HepG2 (cell line): ENCODE measurements at regions not wholly inside any gene's neighbourhood (a gene's known extent, or its start where the extent isn't known, plus 50 kb on each side); places are given as distances from the start of the nearest gene placed in this dataset.

Experiments
- AGO1 ChIP-seq: fragments of 200-400 bp; formaldehyde crosslinking; IDR thresholded peaks from 2 replicates; pipeline ENCODE4 v1.6.1; 2017; ENCODE audit warnings: mild to moderate bottlenecking, low read depth, low read length, moderate library complexity; ENCODE audit not compliant: poor library complexity, severe bottlenecking
- ASH2L ChIP-seq: fragments of 300-600, 200-600 bp; sonication (generic); IDR thresholded peaks from 2 replicates; pipeline ENCODE4 v1.7.0; 2017; ENCODE audit warnings: low read depth, mild to moderate bottlenecking, moderate library complexity, mixed read lengths, low read length; ENCODE audit not compliant: insufficient read length
- CBFB ChIP-seq: sonication (generic); formaldehyde crosslinking; IDR thresholded peaks from 2 replicates; pipeline ENCODE4 v1.4.0; 2020; ENCODE audit warnings: missing genetic modification reagents
- CC2D1A ChIP-seq: sonication (generic); formaldehyde crosslinking; IDR thresholded peaks from 2 replicates; pipeline ENCODE4 v1.8.1; 2023; ENCODE audit warnings: mild to moderate bottlenecking, missing genetic modification reagents
- E2F5 ChIP-seq: sonication (generic); formaldehyde crosslinking; conservative IDR thresholded peaks from 2 replicates; pipeline ENCODE4 v1.4.0; 2020; ENCODE audit warnings: missing genetic modification reagents
- HNF1B ChIP-seq: sonication (generic); formaldehyde crosslinking; IDR thresholded peaks from 2 replicates; pipeline ENCODE4 v1.5.1; 2020; ENCODE audit warnings: mild to moderate bottlenecking, moderate library complexity, missing genetic modification reagents
- IRF1 ChIP-seq: sonication (generic); formaldehyde crosslinking; IDR thresholded peaks from 2 replicates; pipeline ENCODE4 v1.4.0; 2020; ENCODE audit warnings: low read depth, mild to moderate bottlenecking, missing genetic modification reagents
- MEIS2 ChIP-seq: sonication (generic); formaldehyde crosslinking; IDR thresholded peaks from 2 replicates; pipeline ENCODE4 v1.9.0; 2021; ENCODE audit warnings: mild to moderate bottlenecking, missing genetic modification reagents
- NBN ChIP-seq: fragments of 450-650 bp; conservative IDR thresholded peaks from 2 replicates; pipeline ENCODE4 v1.6.1; 2017
- PAWR ChIP-seq: sonication (generic); formaldehyde crosslinking; IDR thresholded peaks from 2 replicates; pipeline ENCODE4 v1.4.0; 2020; ENCODE audit warnings: missing genetic modification reagents, mild to moderate bottlenecking, borderline replicate concordance
- PLRG1 ChIP-seq: fragments of 450-650 bp; conservative IDR thresholded peaks from 2 replicates; pipeline ENCODE4 v1.6.1; 2016
- SRY ChIP-seq: sonication (generic); formaldehyde crosslinking; IDR thresholded peaks from 2 replicates; pipeline ENCODE4 v1.8.0; 2022; ENCODE audit warnings: mild to moderate bottlenecking, missing genetic modification reagents
- TCF7L2 ChIP-seq: IDR thresholded peaks from 2 replicates; pipeline ENCODE4 v1.6.1; 2011; ENCODE audit warnings: mild to moderate bottlenecking, low read depth, low read length, moderate library complexity
- TGIF2 ChIP-seq: IDR thresholded peaks from 2 replicates; pipeline ENCODE4 v1.6.1; 2016; ENCODE audit warnings: control low read depth, missing compliant biosample characterization
- ZBTB8A ChIP-seq: sonication (generic); formaldehyde crosslinking; IDR thresholded peaks from 2 replicates; pipeline ENCODE4 v1.4.0; 2020; ENCODE audit warnings: mild to moderate bottlenecking, low read depth, missing genetic modification reagents, borderline replicate concordance
- ZNF138 ChIP-seq: sonication (generic); formaldehyde crosslinking; IDR thresholded peaks from 2 replicates; pipeline ENCODE4 v1.5.0; 2020; ENCODE audit warnings: mild to moderate bottlenecking, low read depth, missing genetic modification reagents
- ZNF333 ChIP-seq: sonication (generic); formaldehyde crosslinking; IDR thresholded peaks from 2 replicates; pipeline ENCODE4 v1.4.0; 2020; ENCODE audit warnings: mild to moderate bottlenecking, missing genetic modification reagents, borderline replicate concordance
- ZNF343 ChIP-seq: sonication (generic); formaldehyde crosslinking; IDR thresholded peaks from 2 replicates; pipeline ENCODE4 v1.4.0; 2020; ENCODE audit warnings: mild to moderate bottlenecking, missing genetic modification reagents
- ZNF543 ChIP-seq: sonication (generic); formaldehyde crosslinking; IDR thresholded peaks from 2 replicates; pipeline ENCODE4 v1.4.0; 2020; ENCODE audit warnings: mild to moderate bottlenecking, missing genetic modification reagents
- ZNF546 ChIP-seq: sonication (generic); formaldehyde crosslinking; conservative IDR thresholded peaks from 2 replicates; pipeline ENCODE4 v1.8.1; 2023; ENCODE audit warnings: mild to moderate bottlenecking, missing genetic modification reagents
- ZNF558 ChIP-seq: sonication (generic); formaldehyde crosslinking; IDR thresholded peaks from 2 replicates; pipeline ENCODE4 v1.9.0; 2022; ENCODE audit warnings: mild to moderate bottlenecking, missing genetic modification reagents, borderline replicate concordance
- TF ChIP-seq, protein P1 (sequence below): sonication (generic); formaldehyde crosslinking; IDR thresholded peaks from 2 replicates; pipeline ENCODE4 v1.5.0; 2020; ENCODE audit warnings: mild to moderate bottlenecking, missing genetic modification reagents
- TF ChIP-seq, protein P2 (sequence below): sonication (generic); formaldehyde crosslinking; IDR thresholded peaks from 2 replicates; pipeline ENCODE4 v1.9.0; 2021; ENCODE audit warnings: missing genetic modification reagents, mild to moderate bottlenecking, borderline replicate concordance
- TF ChIP-seq, protein P3 (sequence below): sonication (generic); formaldehyde crosslinking; IDR thresholded peaks from 2 replicates; pipeline ENCODE4 v1.5.0; 2020; ENCODE audit warnings: mild to moderate bottlenecking, missing genetic modification reagents

- TF ChIP-seq, protein P1, sequence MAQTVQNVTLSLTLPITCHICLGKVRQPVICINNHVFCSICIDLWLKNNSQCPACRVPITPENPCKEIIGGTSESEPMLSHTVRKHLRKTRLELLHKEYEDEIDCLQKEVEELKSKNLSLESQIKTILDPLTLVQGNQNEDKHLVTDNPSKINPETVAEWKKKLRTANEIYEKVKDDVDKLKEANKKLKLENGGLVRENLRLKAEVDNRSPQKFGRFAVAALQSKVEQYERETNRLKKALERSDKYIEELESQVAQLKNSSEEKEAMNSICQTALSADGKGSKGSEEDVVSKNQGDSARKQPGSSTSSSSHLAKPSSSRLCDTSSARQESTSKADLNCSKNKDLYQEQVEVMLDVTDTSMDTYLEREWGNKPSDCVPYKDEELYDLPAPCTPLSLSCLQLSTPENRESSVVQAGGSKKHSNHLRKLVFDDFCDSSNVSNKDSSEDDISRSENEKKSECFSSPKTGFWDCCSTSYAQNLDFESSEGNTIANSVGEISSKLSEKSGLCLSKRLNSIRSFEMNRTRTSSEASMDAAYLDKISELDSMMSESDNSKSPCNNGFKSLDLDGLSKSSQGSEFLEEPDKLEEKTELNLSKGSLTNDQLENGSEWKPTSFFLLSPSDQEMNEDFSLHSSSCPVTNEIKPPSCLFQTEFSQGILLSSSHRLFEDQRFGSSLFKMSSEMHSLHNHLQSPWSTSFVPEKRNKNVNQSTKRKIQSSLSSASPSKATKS (CRISPR knock-in tag) = no peak
- TF ChIP-seq IRF1 (CRISPR knock-in tag) (no peak), ZNF558 (CRISPR knock-in tag) (no peak), ZNF546 (no peak), TCF7L2 (no peak), CBFB (CRISPR knock-in tag) (no peak), HNF1B (CRISPR knock-in tag) (peak; percentile 73; the same call in 1 of the 2 replicates), NBN (no peak), SRY (no peak), ZNF138 (CRISPR knock-in tag) (no peak), ASH2L (no peak), ZNF333 (CRISPR knock-in tag) (no peak), ZNF343 (CRISPR knock-in tag) (no peak), ZBTB8A (CRISPR knock-in tag) (no peak), ZNF543 (CRISPR knock-in tag) (no peak), PAWR (CRISPR knock-in tag) (no peak), MEIS2 (CRISPR knock-in tag) (no peak), CC2D1A (CRISPR knock-in tag) (no peak), E2F5 (CRISPR knock-in tag) (no peak), AGO1 (no peak), TGIF2 (CRISPR knock-in tag) (peak; percentile 85; the same call in 1 of the 2 replicates), PLRG1 (no peak)
- TF ChIP-seq, protein P2, sequence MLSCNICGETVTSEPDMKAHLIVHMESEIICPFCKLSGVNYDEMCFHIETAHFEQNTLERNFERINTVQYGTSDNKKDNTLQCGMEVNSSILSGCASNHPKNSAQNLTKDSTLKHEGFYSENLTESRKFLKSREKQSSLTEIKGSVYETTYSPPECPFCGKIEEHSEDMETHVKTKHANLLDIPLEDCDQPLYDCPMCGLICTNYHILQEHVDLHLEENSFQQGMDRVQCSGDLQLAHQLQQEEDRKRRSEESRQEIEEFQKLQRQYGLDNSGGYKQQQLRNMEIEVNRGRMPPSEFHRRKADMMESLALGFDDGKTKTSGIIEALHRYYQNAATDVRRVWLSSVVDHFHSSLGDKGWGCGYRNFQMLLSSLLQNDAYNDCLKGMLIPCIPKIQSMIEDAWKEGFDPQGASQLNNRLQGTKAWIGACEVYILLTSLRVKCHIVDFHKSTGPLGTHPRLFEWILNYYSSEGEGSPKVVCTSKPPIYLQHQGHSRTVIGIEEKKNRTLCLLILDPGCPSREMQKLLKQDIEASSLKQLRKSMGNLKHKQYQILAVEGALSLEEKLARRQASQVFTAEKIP (CRISPR knock-in tag) = no peak
- TF ChIP-seq, protein P3, sequence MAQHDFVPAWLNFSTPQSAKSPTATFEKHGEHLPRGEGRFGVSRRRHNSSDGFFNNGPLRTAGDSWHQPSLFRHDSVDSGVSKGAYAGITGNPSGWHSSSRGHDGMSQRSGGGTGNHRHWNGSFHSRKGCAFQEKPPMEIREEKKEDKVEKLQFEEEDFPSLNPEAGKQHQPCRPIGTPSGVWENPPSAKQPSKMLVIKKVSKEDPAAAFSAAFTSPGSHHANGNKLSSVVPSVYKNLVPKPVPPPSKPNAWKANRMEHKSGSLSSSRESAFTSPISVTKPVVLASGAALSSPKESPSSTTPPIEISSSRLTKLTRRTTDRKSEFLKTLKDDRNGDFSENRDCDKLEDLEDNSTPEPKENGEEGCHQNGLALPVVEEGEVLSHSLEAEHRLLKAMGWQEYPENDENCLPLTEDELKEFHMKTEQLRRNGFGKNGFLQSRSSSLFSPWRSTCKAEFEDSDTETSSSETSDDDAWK (CRISPR knock-in tag) = no peak
These were observed 74.9 kb downstream of the SLC25A47 start (continued) for GRCh38 chr14:100398044-100398443.
